Heart left ventricle (tissue), 16 donors: ENCODE measurements at regions not wholly inside any gene's neighbourhood (a gene's known extent, or its start where the extent isn't known, plus 50 kb on each side); places are given as distances from the start of the nearest gene placed in this dataset.

Experiments used
- ATAC-seq, 4 donors: fragments of 200-7000 bp; cut with Tn5 transposase; one replicate each; pipeline ENCODE4 v1.9.1; 2020 to 2022; ENCODE audit warnings: moderate library complexity in 4 of 4, mild to moderate bottlenecking in 3 of 4, moderate number of reproducible peaks in 1 of 4
- DNase-seq, 5 donors: peaks; one replicate each; pipeline ENCODE4 v3.0.0-alpha.2; 2020
- H3K27ac ChIP-seq, 12 donors: fragments of 200-600 bp; sonication (generic) in 4 of 12; one replicate each; pipeline versions ENCODE4 v1.5.0 to v1.8.0; 2016 to 2022; ENCODE audit warnings: mild to moderate bottlenecking in 2 of 12
- H3K27me3 ChIP-seq, 9 donors: fragments of 200-600 bp; sonication (generic) in 2 of 9; one replicate each; pipeline versions ENCODE4 v1.5.1 to v1.8.0; 2016 to 2022; ENCODE audit warnings: mild to moderate bottlenecking in 3 of 9
- H3K36me3 ChIP-seq, 9 donors: fragments of 200-600 bp; sonication (generic) in 2 of 9; one replicate each; pipeline versions ENCODE4 v1.5.0 to v1.8.0; 2018 to 2022; ENCODE audit warnings: mild to moderate bottlenecking in 2 of 9
- H3K4me1 ChIP-seq, 12 donors: fragments of 200-600 bp; sonication (generic) in 4 of 12; one replicate each; pipeline versions ENCODE4 v1.5.0 to v1.8.0; 2016 to 2022; ENCODE audit warnings: mild to moderate bottlenecking in 3 of 12
- H3K4me3 ChIP-seq, 12 donors: fragments of 200-600 bp; sonication (generic) in 4 of 12; one replicate each; pipeline versions ENCODE4 v1.5.0 to v1.8.0; 2017 to 2022; ENCODE audit warnings: mild to moderate bottlenecking in 9 of 12, moderate library complexity in 4 of 12
- H3K9me3 ChIP-seq, 12 donors: fragments of 200-600 bp; sonication (generic) in 4 of 12; one replicate each; pipeline versions ENCODE4 v1.5.0 to v1.8.0; 2016 to 2022; ENCODE audit warnings: mild to moderate bottlenecking in 1 of 12
- POLR2A ChIP-seq, 2 donors: fragments of 450-650 bp; IDR thresholded peaks; one replicate each; pipeline ENCODE4 v1.6.1; 2017; ENCODE audit warnings: antibody characterized with exemption in 2 of 2, mild to moderate bottlenecking in 2 of 2, moderate library complexity in 2 of 2
- WGBS, 4 donors: extraction: QIAGEN DNeasy Blood & Tissue Kit in 2 of 4; methylation state at CpG; one replicate each; pipeline versions ENCODE4 v1.1.5 to v1.1.7; 2013 to 2018; 5-methylcytosine and 5-hydroxymethylcytosine counted together
- intact Hi-C, 10 donors: fragments of 100-400 bp; cut with DNase I; formaldehyde crosslinking; loops; one replicate each; pipeline versions ENCODE4 v1.11.1 to v1.14.2; 2022
- TF ChIP-seq, protein P1 (sequence below), 12 donors: fragments of 200-600 bp; sonication (generic) in 4 of 12; IDR thresholded peaks; one replicate each; pipeline versions ENCODE4 v1.5.0 to v1.8.0; 2018 to 2022; ENCODE audit warnings: antibody characterized with exemption in 12 of 12, mild to moderate bottlenecking in 5 of 12
- donor health status: ischemic (EF 13 %, LVEDD 7.1; RV severe dilation, severe dysfunction).
- donor health status: healthy with polysubstance abuse.
- donor health status: DM: no; HTN: yes; CAD: no.
- donor health status: DM: no; HTN: no; CAD: no.
- donor health status: ischemic (EF 25% LVEDD 6.9; RV normal size, moderate dysfunction).
- donor health status: ischemic (EF 25% LVEDD 5.7; RV mildly dilated, moderate dysfunction).
- donor health status: healthy.
- donor health status: DM: yes; HTN: yes; CAD: no.
- donor health status: ischemic (EF 35%, LVEDD 5.7; RV mildly dilated, moderate dysfunction).
- donor health status: nonischemic (EF 11% LVEDD 7.7; RV severe dilation, severe dysfunction).
- donor health status: DM: yes; HTN: yes; CAD: no.
- donor health status: PGD.
- donor health status: ischemic (EF 29% LVEDD 5.4; RV normal size, mild dysfunction).
- donor health status: nonischemic (EF 23%, LVEDD 6.1; RV moderate dilation, normal function).

DNA sequence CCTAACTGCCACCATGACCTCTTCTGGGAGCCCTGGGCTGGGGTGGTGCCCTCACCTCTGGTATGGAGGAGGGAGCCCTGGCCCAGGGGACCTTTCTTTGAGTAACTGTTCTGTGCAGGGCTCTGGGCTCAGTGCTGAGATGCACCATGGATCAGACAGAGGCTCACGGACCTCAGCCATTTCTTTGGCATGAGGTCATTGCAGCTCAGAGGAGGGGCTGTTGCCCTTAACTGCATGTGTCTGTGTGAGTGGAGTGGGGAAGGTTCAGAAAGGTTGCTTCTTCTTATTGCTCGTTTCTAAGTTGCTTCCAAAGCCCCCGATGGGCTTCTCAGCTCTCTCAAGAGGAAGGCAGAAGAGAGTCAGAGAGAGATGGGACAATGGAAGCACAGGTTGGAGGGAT lies 233.9 kb downstream of the RPS24 start:
- Histone ChIP-seq H3K4me3 (no peak overlapping the region), H3K27me3 (no peaks in the 10 kb centered on the region), H3K4me1 (peaks cover 0 to 10% (median 0%) of the 10 kb centered on the region in 12 donors), H3K36me3 (no peaks in the 10 kb centered on the region), H3K27ac (peak overlapping the region in 1 of 12 donors; percentile 74), H3K9me3 (peaks cover 0 to 6% (median 0%) of the 10 kb centered on the region in 12 donors)
- 57 to 66% (median 63%) methylated on average over 3 of the region's 3 CpGs for WGBS, 4 donors
- TF ChIP-seq POLR2A (IDR thresholded peaks at IDR 0.05): no peak
- TF ChIP-seq, protein P1, sequence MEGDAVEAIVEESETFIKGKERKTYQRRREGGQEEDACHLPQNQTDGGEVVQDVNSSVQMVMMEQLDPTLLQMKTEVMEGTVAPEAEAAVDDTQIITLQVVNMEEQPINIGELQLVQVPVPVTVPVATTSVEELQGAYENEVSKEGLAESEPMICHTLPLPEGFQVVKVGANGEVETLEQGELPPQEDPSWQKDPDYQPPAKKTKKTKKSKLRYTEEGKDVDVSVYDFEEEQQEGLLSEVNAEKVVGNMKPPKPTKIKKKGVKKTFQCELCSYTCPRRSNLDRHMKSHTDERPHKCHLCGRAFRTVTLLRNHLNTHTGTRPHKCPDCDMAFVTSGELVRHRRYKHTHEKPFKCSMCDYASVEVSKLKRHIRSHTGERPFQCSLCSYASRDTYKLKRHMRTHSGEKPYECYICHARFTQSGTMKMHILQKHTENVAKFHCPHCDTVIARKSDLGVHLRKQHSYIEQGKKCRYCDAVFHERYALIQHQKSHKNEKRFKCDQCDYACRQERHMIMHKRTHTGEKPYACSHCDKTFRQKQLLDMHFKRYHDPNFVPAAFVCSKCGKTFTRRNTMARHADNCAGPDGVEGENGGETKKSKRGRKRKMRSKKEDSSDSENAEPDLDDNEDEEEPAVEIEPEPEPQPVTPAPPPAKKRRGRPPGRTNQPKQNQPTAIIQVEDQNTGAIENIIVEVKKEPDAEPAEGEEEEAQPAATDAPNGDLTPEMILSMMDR (IDR thresholded peaks at IDR 0.05): no peak
- ATAC-seq (peak in 3 of 4 donors; percentile 13 to 26 (median 14)), DNase-seq (no peak)
- intact Hi-C loops: no loop called here

DNA sequence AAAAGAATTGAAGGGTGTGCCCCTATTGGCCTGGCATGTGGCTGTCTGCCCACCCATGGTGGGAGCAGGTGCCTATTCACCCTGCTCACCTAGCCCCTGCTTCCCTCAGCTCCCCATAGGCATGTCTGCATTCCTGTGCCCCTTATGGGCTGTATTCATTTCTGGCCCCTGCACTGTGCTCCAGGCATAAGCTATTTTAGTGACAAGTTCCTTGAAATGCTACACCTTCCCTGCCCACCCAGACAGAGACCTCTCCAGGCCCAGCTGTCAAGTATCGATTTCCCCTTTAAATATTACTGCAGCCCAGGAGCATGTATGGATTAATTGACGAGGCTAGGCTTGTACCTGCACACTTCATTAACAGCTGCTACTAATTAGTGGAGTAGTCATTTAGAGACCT lies 235.4 kb downstream of the RPS24 start:
- Histone ChIP-seq H3K4me3 (no peak overlapping the region), H3K36me3 (no peaks in the 10 kb centered on the region), H3K4me1 (peaks cover 0 to 10% (median 0%) of the 10 kb centered on the region in 12 donors), H3K27ac (no peak overlapping the region), H3K9me3 (peaks cover 0 to 7% (median 0%) of the 10 kb centered on the region in 12 donors), H3K27me3 (no peaks in the 10 kb centered on the region)
- no peak for DNase-seq
- no peak for ATAC-seq
- intact Hi-C loops: no loop called here
- TF ChIP-seq, protein P1 (IDR thresholded peaks at IDR 0.05): no peak
- no peak for TF ChIP-seq POLR2A (IDR thresholded peaks at IDR 0.05)
- WGBS, 4 donors: 87 to 91% (median 89%) methylated on average over 2 of the region's 2 CpGs

DNA sequence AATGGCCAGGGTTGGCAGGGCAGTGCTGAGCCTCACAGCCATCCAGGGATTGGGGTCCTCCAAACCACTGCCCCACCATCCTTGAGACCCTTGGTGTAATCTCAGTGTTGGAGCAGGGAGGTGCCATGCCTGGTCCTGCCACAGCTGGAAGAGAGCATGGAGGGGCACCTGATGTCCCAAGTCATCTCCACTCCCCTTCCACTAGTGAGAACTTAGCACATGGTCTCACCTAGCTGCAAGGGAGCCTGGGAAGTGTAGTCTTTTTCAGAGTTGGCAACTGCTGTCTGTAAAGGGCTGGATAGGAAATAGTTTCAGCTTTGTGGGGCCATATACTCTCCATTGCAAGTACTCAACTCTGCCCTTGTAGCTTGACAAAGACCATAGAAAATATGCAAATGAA lies 238.7 kb downstream of the RPS24 start:
- DNase-seq (no peak), ATAC-seq (no peak)
- H3K27me3 ChIP-seq: no peaks in the 10 kb centered on the region
- intact Hi-C loops: loop anchor here in 1 of 10 donors (10.0 kb wide), 1 partner anchor 208 kb away; no protein-coding TSS in a partner anchor
- no peak overlapping the region for H3K27ac ChIP-seq
- no peak overlapping the region for H3K4me3 ChIP-seq
- H3K4me1 ChIP-seq: peaks cover 0 to 5% (median 0%) of the 10 kb centered on the region in 12 donors
- no peaks in the 10 kb centered on the region for H3K36me3 ChIP-seq
- H3K9me3 ChIP-seq: peaks cover 0 to 7% (median 0%) of the 10 kb centered on the region in 12 donors
- TF ChIP-seq POLR2A (IDR thresholded peaks at IDR 0.05): no peak
- TF ChIP-seq, protein P1 (IDR thresholded peaks at IDR 0.05): no peak

DNA sequence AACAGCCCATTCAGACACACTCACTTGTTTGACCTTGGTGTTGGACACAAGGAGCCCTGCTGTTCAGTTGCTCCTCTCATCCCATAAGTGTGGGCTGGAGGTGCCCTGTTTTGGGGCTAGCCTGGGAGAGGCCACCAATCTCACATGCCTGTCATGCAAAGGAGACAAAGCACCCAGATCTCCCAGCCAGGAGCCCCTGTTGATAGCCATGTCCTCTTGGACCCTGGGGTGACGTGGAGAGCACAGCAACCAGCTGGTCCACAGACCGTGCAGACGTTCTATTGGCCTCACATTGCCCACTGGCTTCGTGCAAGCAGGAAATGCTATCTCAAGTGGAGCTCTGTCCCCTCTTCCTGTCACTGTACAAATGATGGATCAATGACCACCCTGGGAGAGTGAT lies 240.8 kb downstream of the RPS24 start:
- peaks cover 0 to 6% (median 0%) of the 10 kb centered on the region in 12 donors for H3K9me3 ChIP-seq
- no peaks in the 10 kb centered on the region for H3K36me3 ChIP-seq
- H3K27ac ChIP-seq: no peak overlapping the region
- no peak for DNase-seq
- no peaks in the 10 kb centered on the region for H3K27me3 ChIP-seq
- intact Hi-C loops: loop anchor here in 1 of 10 donors (10.0 kb wide), 1 partner anchor 210 kb away; no protein-coding TSS in a partner anchor
- H3K4me1 ChIP-seq: peaks cover 0 to 6% (median 0%) of the 10 kb centered on the region in 12 donors
- no peak for TF ChIP-seq POLR2A (IDR thresholded peaks at IDR 0.05)
- TF ChIP-seq, protein P1 (IDR thresholded peaks at IDR 0.05): no peak
- ATAC-seq: no peak
- 57 to 65% (median 62%) methylated on average over 4 of the region's 4 CpGs for WGBS, 4 donors
- no peak overlapping the region for H3K4me3 ChIP-seq
